ENCODE measurements at regions not wholly inside any gene's neighbourhood (a gene's known extent, or its start where the extent isn't known, plus 50 kb on each side); places are given as distances from the start of the nearest gene placed in this dataset.

- Mint-ChIP-seq H3K4me3 (no peak overlapping the region), H3K27ac (no peak overlapping the region), H3K9me3 (peaks cover 0 to 8% (median 0%) of the 10 kb centered on the region in 9 donors), H3K36me3 (no peaks in the 10 kb centered on the region), H3K4me1 (no peaks in the 10 kb centered on the region), H3K27me3 (no peaks in the 10 kb centered on the region)
- POLR2A ChIA-PET = no interaction called here
- DNase-seq (no peak), ATAC-seq (no peak)
These were observed 249.2 kb upstream of the TRAM1L1 start for GRCh38 chr4:117334451-117335188.

GRCh38 chr4:117357437-117357836, 272.1 kb upstream of the TRAM1L1 start:
- Mint-ChIP-seq H3K36me3 (no peaks in the 10 kb centered on the region), H3K27ac (no peak overlapping the region), H3K4me1 (no peaks in the 10 kb centered on the region), H3K9me3 (peaks cover 0 to 6% (median 2%) of the 10 kb centered on the region in 9 donors), H3K4me3 (no peak overlapping the region), H3K27me3 (no peaks in the 10 kb centered on the region)
- ATAC-seq (no peak), DNase-seq (no peak)
- POLR2A ChIA-PET = no interaction called here

GRCh38 chr4:117357866-117358265, 272.5 kb upstream of the TRAM1L1 start:
- H3K4me3 Mint-ChIP-seq = no peak overlapping the region
- H3K9me3 Mint-ChIP-seq = peaks cover 0 to 6% (median 2%) of the 10 kb centered on the region in 9 donors
- ATAC-seq (no peak), DNase-seq (no peak)
- H3K27ac Mint-ChIP-seq = no peak overlapping the region
- no peaks in the 10 kb centered on the region for H3K4me1 Mint-ChIP-seq
- POLR2A ChIA-PET = no interaction called here
- no peaks in the 10 kb centered on the region for H3K27me3 Mint-ChIP-seq
- no peaks in the 10 kb centered on the region for H3K36me3 Mint-ChIP-seq

GRCh38 chr4:117370944-117371668, 285.7 kb upstream of the TRAM1L1 start:
- ATAC-seq (no peak), DNase-seq (no peak)
- peaks cover 0 to 10% (median 3%) of the 10 kb centered on the region in 9 donors for H3K9me3 Mint-ChIP-seq
- POLR2A ChIA-PET = no interaction called here
- no peak overlapping the region for H3K4me3 Mint-ChIP-seq
- no peaks in the 10 kb centered on the region for H3K36me3 Mint-ChIP-seq
- H3K27ac Mint-ChIP-seq = no peak overlapping the region
- H3K4me1 Mint-ChIP-seq = no peaks in the 10 kb centered on the region
- peaks cover 0 to 2% (median 0%) of the 10 kb centered on the region in 5 donors for H3K27me3 Mint-ChIP-seq

- peaks cover 0 to 10% (median under 1%) of the 10 kb centered on the region in 9 donors for H3K9me3 Mint-ChIP-seq
- H3K4me3 Mint-ChIP-seq = no peak overlapping the region
- no peaks in the 10 kb centered on the region for H3K36me3 Mint-ChIP-seq
- POLR2A ChIA-PET = no interaction called here
- DNase-seq (no peak), ATAC-seq (no peak)
- H3K27me3 Mint-ChIP-seq = peaks cover 0 to 2% (median 0%) of the 10 kb centered on the region in 5 donors
- no peak overlapping the region for H3K27ac Mint-ChIP-seq
- H3K4me1 Mint-ChIP-seq = no peaks in the 10 kb centered on the region
These were observed 289.7 kb upstream of the TRAM1L1 start for GRCh38 chr4:117375101-117375500.

GRCh38 chr4:117376692-117377091, 291.3 kb upstream of the TRAM1L1 start:
- ATAC-seq = no peak

GRCh38 chr4:117378942-117379341, 293.6 kb upstream of the TRAM1L1 start:
- DNase-seq = no peak
- no peak for ATAC-seq
- H3K4me3 Mint-ChIP-seq = no peak overlapping the region
- H3K4me1 Mint-ChIP-seq = no peaks in the 10 kb centered on the region
- no peaks in the 10 kb centered on the region for H3K27me3 Mint-ChIP-seq
- H3K36me3 Mint-ChIP-seq = no peaks in the 10 kb centered on the region
- no peak overlapping the region for H3K27ac Mint-ChIP-seq
- peaks cover 0 to 2% (median 0%) of the 10 kb centered on the region in 9 donors for H3K9me3 Mint-ChIP-seq
- POLR2A ChIA-PET = no interaction called here

More at GRCh38 chr4:117376692-117377091, 291.3 kb upstream of the TRAM1L1 start:
- no peaks in the 10 kb centered on the region for H3K36me3 Mint-ChIP-seq
- H3K27ac Mint-ChIP-seq = no peak overlapping the region
- no peak for DNase-seq
- no peak overlapping the region for H3K4me3 Mint-ChIP-seq
- H3K9me3 Mint-ChIP-seq = peaks cover 0 to 2% (median 0%) of the 10 kb centered on the region in 9 donors
- H3K27me3 Mint-ChIP-seq = no peaks in the 10 kb centered on the region
- no peaks in the 10 kb centered on the region for H3K4me1 Mint-ChIP-seq
- POLR2A ChIA-PET = no interaction called here

- H3K27me3 Mint-ChIP-seq = no peaks in the 10 kb centered on the region
- H3K9me3 Mint-ChIP-seq = peaks cover 0 to 2% (median 0%) of the 10 kb centered on the region in 9 donors
- H3K4me1 Mint-ChIP-seq = no peaks in the 10 kb centered on the region
- DNase-seq (no peak), ATAC-seq (no peak)
- H3K36me3 Mint-ChIP-seq = no peaks in the 10 kb centered on the region
- POLR2A ChIA-PET = no interaction called here
- H3K27ac Mint-ChIP-seq = no peak overlapping the region
- no peak overlapping the region for H3K4me3 Mint-ChIP-seq
These were observed 298.1 kb upstream of the TRAM1L1 start for GRCh38 chr4:117383468-117383867.

- Mint-ChIP-seq H3K4me3 (no peak overlapping the region), H3K36me3 (no peaks in the 10 kb centered on the region), H3K4me1 (no peaks in the 10 kb centered on the region), H3K27me3 (no peaks in the 10 kb centered on the region), H3K27ac (peak overlapping the region in 1 of 10 donors; percentile 35), H3K9me3 (peaks cover 0 to 2% (median 0%) of the 10 kb centered on the region in 9 donors)
- ATAC-seq = no peak
- POLR2A ChIA-PET = no interaction called here
- DNase-seq = no peak
These were observed 300.1 kb upstream of the TRAM1L1 start for GRCh38 chr4:117385526-117385925.

GRCh38 chr4:117387072-117387471, 301.7 kb upstream of the TRAM1L1 start:
- H3K27ac Mint-ChIP-seq = no peak overlapping the region
- peaks cover 0 to 2% (median 0%) of the 10 kb centered on the region in 9 donors for H3K9me3 Mint-ChIP-seq
- POLR2A ChIA-PET = no interaction called here
- no peaks in the 10 kb centered on the region for H3K27me3 Mint-ChIP-seq
- H3K36me3 Mint-ChIP-seq = no peaks in the 10 kb centered on the region
- no peak overlapping the region for H3K4me3 Mint-ChIP-seq
- ATAC-seq (no peak), DNase-seq (no peak)
- H3K4me1 Mint-ChIP-seq = no peaks in the 10 kb centered on the region

GRCh38 chr4:117400039-117400835, 314.9 kb upstream of the TRAM1L1 start:
- Mint-ChIP-seq H3K27me3 (no peaks in the 10 kb centered on the region), H3K9me3 (peaks cover 0 to 5% (median 0%) of the 10 kb centered on the region in 9 donors), H3K36me3 (no peaks in the 10 kb centered on the region), H3K4me1 (no peaks in the 10 kb centered on the region), H3K4me3 (no peak overlapping the region), H3K27ac (no peak overlapping the region)
- DNase-seq (no peak), ATAC-seq (no peak)
- POLR2A ChIA-PET = no interaction called here

- no peaks in the 10 kb centered on the region for H3K27me3 Mint-ChIP-seq
- ATAC-seq (no peak), DNase-seq (no peak)
- H3K9me3 Mint-ChIP-seq = peaks cover 0 to 7% (median 0%) of the 10 kb centered on the region in 9 donors
- POLR2A ChIA-PET = no interaction called here
- H3K4me3 Mint-ChIP-seq = no peak overlapping the region
- H3K4me1 Mint-ChIP-seq = no peaks in the 10 kb centered on the region
- no peak overlapping the region for H3K27ac Mint-ChIP-seq
- H3K36me3 Mint-ChIP-seq = no peaks in the 10 kb centered on the region
These were observed 327.3 kb upstream of the TRAM1L1 start for GRCh38 chr4:117412661-117413060.

- Mint-ChIP-seq H3K4me1 (no peaks in the 10 kb centered on the region), H3K36me3 (no peaks in the 10 kb centered on the region), H3K4me3 (no peak overlapping the region), H3K27ac (no peak overlapping the region), H3K9me3 (peaks cover 0 to 20% (median 0%) of the 10 kb centered on the region in 9 donors), H3K27me3 (no peaks in the 10 kb centered on the region)
- DNase-seq = no peak
- POLR2A ChIA-PET = no interaction called here
- ATAC-seq = no peak
These were observed 332.5 kb upstream of the TRAM1L1 start for GRCh38 chr4:117417856-117418255.

Data from naive thymus-derived CD8-positive, alpha-beta T cell (primary cell).